T-helper 9 cell (primary cell): ENCODE measurements at regions not wholly inside any gene's neighbourhood (a gene's known extent, or its start where the extent isn't known, plus 50 kb on each side); places are given as distances from the start of the nearest gene placed in this dataset.

Source experiments
- DNase-seq: peaks from one replicate; pipeline ENCODE4 v3.0.0-alpha.2; 2020

DNA sequence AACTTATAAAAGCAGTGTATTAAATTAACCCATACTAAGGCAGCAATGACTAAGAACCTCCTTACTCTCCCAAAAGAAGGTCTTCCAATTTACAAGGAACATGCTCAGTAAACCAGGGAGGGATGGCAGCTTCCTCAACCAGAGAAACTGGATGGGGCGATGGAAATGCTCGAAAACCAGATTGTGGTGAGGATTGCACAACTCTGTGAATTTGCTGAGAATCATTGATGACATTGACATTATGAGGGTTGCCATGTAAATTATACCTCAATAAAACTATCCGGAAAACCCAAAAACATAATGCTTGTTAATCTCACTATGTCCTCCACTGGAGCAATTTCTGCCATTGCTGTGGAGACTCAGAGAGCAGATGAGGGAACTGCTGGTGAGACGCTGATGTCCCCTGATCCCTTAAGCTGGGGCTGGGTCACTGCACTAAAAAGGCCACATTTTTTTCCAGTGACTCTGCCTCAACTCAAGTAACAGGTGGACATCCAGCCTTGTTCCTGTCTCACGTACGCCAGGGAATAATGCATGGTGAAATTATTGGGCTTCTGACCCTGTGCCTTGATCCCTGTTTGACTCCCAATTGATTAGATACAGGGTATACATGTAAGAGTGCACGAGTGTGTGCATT lies 288.3 kb downstream of the CYP26B1 start:
- DNase-seq, result no peak

DNA sequence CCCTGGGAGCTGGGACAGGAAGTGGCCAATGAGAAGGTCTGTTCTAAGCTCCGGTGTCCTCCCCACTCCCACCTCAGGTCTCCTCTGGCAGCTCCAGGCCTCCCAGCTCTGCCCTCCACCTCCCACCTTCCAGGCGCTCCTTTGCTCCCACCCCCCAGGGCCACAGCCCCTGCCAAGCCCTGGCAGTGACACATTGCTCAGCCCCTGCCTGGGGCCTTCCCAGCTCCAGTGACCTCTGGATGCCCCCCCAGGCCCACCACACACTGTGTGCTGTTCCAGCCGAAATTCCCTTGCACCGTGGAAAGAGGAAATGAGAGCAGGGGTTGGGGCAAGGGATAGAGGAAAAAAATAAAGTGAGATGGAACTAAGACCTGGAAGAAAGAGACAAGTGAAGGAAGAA lies 289.6 kb downstream of the CYP26B1 start:
- DNase-seq, result no peak

DNA sequence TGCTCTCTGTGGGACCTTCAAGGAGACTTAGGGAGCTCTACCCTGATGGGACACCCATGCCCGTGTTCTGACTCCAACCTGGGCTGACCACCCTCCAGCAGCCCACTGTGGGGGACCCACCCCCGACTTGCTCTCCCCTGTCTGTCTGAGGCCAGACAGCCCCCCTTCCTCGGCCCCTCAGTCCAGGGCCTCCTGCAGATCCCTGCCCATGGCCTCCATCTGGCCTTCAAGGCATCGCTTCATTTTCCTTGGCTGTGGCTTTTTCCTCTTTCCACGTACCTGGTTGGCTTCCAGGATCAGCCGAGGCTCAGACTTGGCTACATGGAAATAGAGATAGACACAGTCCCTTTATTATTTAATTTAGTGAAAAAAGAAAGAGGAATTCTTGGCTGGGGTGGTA lies 290.0 kb downstream of the CYP26B1 start:
- DNase-seq, result no peak

DNA sequence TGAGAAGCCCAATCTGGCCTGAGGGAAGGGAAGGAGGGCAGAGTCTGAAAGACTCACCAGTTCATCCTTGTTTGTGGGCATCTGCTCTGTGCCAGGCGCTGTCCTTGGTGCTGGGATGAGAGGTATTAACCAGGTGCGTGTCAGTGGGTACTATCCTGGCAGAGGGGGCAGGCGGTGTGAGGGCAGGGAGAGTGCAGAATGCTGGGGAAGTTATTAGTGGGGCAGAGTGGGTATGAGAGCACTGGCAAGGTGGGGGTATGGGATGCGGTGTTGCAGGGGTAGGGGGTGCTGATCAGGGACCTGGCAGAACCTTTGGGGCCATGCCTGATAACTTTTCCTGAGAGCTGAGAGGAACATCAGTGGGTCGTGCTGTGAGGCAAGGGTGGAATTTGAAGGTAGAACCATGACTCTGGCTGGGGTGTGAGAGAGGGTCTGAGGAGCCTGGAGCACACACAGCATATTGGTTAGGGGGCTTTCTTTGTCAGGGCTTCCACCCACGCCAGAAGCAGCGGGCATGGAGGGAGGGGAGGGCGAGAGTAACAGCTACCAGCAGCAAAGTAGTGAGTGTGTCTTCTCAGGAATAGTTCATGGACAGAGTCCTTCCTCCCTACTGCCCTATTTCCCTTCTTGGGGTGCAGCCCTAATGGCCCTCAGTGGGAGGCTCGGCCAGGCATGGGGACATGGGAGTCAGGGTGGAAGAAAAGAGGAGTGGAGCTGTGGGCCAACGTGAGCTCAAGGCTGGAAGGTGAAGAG lies 290.7 kb downstream of the CYP26B1 start:
- DNase-seq, result no peak

DNA sequence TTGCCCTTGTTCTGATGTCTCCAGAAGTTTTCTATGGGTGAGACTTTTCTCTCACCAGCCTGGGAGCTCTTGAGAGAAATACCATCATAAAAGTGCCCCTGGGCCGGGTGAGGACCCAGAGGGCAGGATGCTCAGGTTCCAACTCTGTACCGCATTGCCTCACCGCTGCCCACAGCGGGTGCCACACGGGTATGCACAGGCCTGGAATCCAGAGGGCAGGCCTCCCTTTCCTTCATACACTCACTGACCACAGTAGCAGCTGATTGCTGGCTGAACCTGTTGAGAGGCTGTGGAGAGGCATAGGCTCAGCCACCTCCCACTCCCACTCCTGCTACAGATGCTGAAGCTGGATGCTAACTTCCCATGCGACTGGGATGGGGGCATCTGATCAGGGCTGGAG lies 293.8 kb downstream of the CYP26B1 start:
- no peak for DNase-seq

DNA sequence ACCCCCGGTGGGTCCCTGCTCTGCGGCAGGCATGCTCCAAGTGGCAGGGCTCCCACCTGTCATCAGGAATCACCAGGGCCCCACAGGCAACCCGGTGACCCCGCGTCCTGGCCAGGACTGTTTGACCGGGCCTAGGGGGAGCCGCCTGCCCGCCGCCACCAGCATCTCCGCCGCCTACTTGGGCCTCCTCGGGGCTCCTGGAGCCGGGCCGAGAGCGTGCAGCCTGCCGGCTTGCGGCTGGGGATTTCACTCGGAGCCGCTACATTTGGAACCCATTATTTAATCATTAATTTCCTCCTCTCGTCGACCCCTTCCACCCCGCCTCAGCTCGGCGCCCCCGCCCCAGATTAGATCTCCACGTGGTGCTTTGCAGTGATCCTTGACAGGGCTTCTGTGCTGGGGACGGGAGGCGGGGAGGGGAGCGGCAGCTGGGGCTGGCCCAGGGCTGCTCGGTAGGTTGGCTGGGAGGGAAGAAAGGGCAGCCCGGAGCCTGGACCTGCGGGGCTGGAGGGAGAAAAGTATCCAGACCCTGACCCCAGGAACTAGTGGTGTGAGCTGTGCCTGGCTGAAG lies 295.4 kb downstream of the CYP26B1 start:
- DNase-seq, result no peak

DNA sequence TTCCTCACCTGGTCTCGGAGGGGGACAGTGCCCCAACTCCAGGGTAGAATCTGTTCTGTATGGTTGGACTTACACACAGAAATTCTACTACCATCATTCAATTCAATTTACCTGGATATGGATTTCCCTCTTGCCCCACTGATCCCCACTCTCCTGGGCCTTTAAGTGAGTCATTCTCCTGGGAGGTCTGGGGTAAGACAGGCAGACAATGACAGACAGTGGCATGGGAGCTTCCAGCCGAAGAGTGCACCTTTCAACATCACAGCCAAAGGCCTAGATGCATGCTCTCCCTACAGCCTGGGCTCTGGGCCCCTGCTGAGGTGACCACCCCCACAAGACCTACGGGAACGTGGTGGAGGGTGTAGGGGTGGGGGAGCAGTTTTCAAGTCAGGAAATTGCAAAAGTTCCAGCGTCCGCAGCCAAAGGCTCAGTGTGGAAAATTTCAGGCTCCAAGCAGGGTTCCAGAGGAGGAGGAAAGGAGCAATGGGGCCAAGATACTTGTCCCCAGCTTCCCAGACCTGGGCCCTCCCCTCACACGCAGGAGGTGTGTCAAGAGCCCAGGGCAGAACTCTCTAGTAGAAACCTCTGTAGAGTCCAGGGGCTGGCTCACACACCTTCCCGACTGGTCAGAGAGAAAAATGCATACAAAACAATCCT lies 296.4 kb downstream of the CYP26B1 start:
- DNase-seq, result no peak

DNA sequence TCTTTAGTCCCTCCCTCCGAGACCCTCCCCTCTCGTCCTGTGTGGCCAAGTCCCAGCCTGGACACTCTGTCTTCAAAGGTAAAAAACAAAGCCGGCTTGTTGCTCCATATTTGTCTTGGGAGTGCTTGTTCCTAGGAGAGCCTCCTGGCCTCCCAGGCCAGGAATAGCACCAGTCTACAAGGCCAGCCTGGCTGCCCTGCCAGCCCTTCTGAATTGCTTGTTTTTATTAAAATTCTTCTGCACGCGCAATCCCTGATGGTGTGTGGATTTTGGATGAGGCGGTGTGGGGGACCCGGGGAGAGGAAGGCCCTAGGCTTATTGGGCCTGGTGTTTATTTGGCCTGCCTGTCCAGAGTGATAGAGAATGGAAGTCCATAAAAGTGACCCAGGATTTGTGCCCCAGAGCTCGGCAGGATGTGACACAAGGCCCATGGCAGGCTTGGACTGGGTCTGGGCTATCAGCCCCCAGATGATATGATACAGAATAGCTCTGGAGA lies 297.3 kb downstream of the CYP26B1 start:
- DNase-seq, result no peak

DNA sequence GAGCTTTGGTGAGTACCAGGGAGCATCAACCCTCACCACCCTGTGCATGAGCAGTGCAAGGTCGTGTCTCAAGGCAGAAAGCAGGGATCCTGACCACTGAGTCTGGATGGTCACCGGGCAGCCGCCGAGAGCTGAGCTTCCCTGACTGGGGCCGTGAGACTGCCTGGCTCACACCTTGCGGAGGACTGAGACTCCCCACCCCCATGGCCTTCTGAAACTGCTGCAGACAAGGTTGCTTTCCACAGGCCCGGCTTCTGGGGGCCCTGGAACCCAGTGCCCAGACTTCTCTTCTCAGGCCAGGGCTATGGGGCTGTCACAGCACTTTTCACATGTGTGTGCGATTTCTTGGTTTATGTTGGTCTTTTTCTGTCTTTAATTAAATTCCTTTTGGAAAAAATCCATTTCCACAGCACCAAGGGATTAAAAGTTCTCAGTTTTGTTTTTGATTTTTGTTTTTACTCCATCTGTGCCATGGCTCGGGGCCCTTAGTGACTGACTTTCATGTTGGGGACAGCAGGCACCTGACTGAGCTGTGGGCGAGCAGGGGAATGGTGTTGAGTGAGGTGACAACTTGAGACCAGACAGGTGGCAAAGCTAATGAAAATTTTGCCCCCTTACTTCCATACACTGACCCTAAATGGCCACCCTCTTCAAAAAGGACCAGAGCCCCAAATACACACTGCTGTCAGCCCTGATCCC lies 297.9 kb downstream of the CYP26B1 start:
- no peak for DNase-seq

DNA sequence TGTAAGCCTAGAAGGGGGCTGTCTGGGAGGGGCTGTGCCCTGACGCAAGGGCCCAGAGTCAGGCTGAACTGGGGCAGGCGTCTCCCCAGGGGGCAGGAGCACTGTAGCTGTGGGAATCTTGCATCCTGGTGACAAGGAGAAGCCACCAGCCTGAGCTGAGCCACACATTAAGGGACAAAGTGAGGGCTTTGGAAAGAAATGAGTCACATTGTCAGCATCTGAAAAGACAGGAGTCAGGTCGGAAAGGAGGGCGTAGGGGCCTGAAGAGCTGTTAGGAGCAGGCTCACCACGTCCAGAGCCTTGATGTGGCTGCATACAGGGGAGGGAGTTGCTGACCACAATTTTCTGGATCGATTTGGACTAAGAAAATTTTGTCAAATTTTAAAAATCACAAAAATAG lies 298.6 kb downstream of the CYP26B1 start:
- no peak for DNase-seq

DNA sequence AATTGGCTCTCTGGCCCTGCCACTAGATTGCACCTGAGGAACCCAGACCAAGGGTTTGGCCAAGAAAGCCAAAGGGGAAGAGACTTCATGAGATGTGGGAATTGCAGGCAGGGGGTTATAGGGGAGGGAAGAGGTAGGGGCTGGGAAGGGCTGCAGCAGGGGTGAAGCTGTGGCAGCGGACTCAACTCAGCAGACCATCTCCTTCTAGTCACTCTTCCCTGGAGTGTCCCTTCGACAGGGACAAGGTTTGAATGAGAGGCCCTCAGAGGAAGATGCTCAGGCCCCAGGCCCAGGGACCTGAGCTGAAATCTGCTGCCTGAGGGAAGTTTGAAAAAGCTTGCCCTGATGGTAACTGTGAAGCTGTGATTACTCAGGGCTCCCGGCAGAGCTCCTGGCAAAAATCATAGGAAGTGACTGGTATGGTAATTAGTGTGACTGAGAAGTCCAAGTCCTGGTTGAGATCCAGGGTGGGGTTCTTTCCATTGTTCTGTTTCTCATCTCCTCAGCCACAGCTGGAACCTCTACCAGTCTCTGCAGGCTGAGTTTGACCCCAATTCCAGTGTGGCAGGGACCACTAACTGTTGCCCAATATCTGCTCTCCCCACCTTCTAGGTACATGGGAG lies 300.9 kb downstream of the CYP26B1 start:
- DNase-seq, result no peak

DNA sequence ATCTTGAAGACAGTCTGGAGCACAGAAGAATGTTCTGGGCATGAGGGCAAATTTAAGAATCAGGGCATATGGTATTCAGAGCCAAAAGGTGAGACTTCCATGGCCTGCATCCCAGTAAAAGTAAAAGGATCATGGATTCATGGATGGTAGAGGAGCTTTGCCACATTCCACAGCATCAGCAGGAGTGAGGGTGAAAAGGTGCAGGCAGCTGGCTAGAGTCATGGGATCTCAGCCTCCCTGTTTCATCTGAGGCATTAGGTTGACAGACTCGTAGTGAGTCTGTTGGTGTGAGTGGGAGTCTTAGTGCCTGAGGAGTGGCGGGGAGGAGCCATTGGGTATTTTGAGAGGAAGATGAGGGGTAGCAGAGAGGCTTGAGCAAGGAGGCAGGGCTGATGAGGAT lies 301.6 kb downstream of the CYP26B1 start:
- no peak for DNase-seq

DNA sequence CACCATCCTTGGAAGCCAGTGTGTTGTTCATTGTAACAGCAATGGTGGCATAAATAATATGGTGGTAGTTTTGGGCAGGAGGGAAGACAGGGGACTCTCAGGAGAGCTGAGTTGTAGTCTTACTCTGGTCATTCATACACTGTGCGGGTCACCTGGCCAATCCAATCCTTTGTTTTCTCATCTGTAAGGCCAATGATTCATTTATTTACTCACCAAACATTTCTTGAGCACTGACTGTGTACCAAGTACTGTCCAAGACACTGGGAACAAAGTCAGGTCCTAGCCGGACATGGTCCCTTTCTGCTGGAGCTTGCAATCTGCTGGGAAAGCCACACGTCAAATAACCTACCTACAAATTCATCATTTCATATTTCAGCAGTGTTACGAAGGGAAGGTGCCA lies 302.7 kb downstream of the CYP26B1 start:
- DNase-seq, result no peak

DNA sequence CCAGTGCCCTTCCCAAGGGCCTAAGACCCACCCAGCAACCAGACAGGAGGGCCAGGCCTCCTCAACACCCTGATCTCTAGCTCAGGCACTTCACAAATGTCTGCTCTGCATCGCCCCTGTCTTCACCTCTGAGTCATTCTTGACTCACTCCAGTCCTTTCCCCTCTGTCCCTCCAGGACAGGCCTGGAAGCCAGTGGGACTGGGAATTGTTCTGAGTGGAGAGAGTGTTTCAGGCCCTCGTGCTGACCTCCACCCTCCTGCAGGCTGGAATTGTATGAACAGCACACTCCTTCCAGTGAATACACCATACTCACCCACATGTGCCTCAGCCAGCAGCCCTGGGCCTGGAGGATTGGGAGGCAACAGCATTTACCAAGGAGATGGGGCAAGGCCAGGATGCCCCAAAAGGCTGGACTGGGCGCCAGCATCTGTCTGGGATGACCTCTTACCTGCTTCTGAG lies 304.2 kb downstream of the CYP26B1 start:
- DNase-seq, result no peak

DNA sequence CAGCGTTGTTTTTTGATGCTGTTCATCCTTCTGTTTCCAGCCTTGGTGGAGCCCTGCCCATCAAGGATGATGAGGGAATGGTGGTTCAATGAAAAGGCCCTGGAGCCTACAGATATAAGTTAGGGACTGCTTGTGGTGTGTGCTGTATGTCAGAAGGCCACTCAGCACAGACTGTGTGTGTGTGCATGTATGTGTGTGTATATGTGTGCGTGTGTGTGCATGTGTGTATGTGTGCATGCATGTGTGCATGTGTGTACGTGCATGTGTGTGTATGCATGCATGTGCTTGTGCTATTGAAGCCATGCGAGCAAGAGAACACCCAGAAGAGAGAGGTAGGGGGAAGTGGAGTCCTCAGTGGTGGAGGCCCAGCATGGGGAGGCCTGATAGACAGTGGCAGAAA lies 304.9 kb downstream of the CYP26B1 start:
- DNase-seq, result no peak

DNA sequence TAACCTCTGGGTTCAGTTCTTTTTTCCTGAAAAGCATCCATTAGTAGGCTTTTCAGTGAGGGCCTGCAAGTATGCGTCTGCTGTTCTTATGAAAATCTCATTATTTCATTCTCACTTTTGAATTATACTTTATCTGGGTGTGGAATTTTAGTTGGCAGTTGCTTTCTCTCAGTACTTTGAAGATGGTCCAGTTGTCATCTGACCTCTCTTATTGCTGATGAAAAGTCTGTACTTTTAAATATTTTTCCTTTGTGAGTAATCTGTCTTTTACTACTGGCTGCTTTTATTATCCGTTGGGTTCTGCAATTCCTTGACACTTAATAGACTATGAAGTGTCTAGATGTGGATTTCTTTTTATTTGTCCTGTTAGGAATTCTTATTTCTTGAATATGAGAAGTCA lies 307.8 kb downstream of the CYP26B1 start:
- no peak for DNase-seq

DNA sequence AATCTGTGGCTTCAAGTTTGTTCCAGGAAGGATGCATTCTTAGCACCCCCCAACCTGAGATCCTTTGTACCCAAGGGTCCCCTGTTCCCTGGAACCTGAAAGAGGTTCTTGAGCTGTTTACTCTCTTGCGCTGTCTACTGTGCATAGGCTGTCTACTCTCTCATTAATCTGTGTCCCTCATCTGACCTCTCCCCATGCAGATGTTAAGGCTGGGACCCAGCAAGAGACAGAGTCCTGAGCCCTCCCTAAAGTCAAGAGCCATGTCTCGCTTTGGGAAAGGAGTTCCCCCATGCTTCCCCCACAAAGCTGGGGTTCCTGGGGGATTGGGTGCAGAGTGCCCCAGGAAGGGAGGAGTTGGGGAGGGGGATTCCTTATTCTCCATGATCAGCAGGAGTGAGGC lies 312.9 kb downstream of the CYP26B1 start:
- no peak for DNase-seq

DNA sequence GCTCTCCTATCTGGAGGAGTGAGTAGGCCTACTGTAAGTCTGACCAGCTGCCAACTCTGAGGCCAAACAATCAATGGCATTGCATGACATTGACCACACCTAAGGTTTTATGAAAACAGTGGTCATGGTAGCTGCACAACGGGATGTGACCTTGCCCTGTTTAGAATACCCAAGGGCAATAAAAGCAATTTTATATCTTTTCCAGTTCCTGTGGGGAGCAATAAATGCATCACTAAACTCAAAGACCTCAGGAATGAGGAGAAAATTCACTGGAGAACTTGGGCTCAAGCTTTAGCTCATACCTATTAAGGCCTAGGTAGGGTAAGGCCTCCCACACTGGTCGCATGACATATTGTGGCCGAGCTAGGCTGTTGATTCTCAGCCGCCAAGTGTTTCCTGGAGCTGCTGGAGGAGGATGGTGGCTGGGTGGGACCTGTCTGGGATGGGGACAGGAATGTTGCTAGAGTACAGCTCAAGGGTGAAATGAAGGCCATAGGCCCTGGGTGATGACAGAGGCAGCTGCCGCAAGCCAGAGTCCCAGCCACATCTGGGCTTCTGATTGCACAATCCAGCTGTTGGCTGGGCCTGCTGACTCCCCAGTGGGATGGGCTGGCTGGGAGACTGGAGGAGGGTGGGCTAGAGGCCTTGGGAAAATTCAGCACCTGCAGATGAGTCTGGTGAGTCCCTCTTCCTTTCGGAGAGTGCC lies 313.7 kb downstream of the CYP26B1 start:
- no peak for DNase-seq

DNA sequence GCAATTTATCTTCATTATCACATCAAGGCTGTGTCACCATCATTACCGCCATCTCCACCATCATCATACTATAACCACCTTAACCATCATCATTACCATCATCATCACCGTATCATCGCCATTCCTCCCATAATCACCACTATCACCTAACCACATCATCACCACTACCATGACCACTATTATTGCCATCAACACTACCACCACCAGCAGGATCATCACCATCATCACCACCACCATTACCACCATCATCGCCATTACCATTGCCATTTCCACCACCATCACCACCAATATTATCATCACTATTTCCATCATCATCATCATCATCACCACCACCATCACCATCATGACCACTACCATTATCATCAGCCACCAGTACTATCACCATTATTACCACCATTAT lies 314.4 kb downstream of the CYP26B1 start:
- no peak for DNase-seq

DNA sequence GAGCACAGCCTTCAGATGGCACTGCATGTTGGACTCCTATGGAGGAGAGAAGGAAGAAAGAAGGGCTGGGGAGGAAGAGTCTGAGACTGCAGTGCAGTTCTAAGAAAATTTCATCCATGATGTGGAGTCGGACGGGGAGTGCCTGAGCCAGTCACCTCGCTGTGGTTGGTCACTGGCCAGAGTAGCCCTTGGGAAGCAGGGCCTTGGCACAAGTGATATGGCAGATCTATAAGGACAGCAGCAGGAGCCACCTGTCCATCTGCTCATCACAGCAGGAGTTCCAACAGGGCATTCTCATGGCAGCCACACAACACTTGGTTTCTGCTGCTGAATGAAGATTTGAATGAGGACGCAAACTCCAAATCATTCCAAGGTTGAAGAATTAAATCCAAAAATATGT lies 314.8 kb downstream of the CYP26B1 start:
- DNase-seq, result no peak

DNA sequence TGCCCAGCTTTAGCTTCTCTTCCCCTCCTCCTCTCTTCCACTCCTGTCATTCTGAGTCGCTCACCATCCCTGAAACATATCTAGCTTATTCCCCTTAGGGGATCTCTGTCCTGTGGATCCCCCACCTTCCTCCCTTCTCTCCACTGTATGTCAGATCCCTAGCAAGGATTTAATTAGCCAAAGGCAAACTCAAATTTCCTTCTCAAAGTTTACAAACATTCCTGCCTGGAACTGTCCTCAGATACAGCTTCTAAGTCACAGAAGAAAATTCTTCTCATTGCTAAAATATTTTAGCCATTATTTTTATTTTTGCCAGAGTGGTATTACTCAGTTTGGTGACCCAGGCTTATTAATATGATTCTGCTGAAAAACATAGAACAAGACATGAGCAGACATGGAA lies 315.3 kb downstream of the CYP26B1 start:
- DNase-seq, result no peak

DNA sequence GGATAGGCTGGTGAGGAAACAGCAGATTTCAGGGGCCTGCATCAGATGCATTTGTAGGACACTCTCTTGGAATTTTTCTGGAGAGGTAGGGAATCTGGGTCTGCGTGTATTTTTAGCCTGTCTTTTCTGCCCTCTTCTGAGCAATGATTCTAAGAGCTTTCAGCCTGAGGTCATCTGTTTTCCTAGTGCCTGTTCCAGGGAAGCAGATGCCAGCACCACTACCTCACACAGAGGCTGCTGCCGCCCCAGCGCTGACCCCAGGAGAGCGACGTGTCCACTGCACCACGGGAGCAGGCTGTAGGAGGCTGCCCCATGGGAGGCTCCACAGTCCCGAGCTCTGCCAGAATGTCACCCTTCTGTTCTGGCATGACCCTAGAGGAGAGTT lies 316.5 kb downstream of the CYP26B1 start:
- no peak for DNase-seq
